HCT116 (cell line): ENCODE measurements at regions not wholly inside any gene's neighbourhood (a gene's known extent, or its start where the extent isn't known, plus 50 kb on each side); places are given as distances from the start of the nearest gene placed in this dataset.

Experiments used
- ATAC-seq: fragments of 200-7000 bp; cut with Tn5 transposase; 2 replicates; pipeline ENCODE4 v1.9.1; 2020; ENCODE audit warnings: mild to moderate bottlenecking, moderate library complexity
- BruUV-seq: library from RNA; stranded (reverse); fragments of 400-500 nt; replicated peaks from 2 replicates; lab custom pipeline; 2021; lab: Mats Ljungman, UMichigan
- CTCF ChIA-PET: fragments of 300-600 bp; sonication (Branson Sonifier 250); formaldehyde crosslinking; loops from one replicate; lab custom pipeline; 2021; ENCODE audit warnings: antibody characterized with exemption; lab: Charles Lee
- POLR2A ChIA-PET: fragments of 300-600, 350-600 bp; sonication (Branson Sonifier 250); formaldehyde crosslinking; loops from one replicate; lab custom pipeline; 2021; ENCODE audit warnings: antibody characterized with exemption; lab: Charles Lee
- RAD21 ChIA-PET, 2 experiments: fragments of 300-600 bp; sonication (Branson Sonifier 250); formaldehyde crosslinking; loops; one replicate each; lab custom pipeline; 2023; ENCODE audit warnings: low total read pairs in 2 of 2; ENCODE audit not compliant: uncharacterized antibody in 2 of 2, unreplicated experiment in 2 of 2, low non-redundant PET in 1 of 2; lab: Charles Lee
- DNase-seq: peaks from one replicate; pipeline ENCODE4 v3.0.0-alpha.2; 2010; ENCODE audit warnings: low read depth, low spot score
- H2AFZ ChIP-seq: fragments of 200-600 bp; shearing (Covaris generic), sonication (generic); 2 replicates; pipeline ENCODE4 v1.6.1; 2017; ENCODE audit warnings: low read depth, mixed run types, mixed read lengths, antibody characterized with exemption, low read length; ENCODE audit not compliant: poor library complexity, severe bottlenecking
- H3K27ac ChIP-seq: 2 replicates; pipeline ENCODE4 v1.5.1; 2012; ENCODE audit warnings: low read depth, low read length
- H3K27me3 ChIP-seq: fragments of 200-600 bp; sonication (generic); 2 replicates; pipeline ENCODE4 v1.6.1; 2016; ENCODE audit warnings: mixed run types, low read length, mixed read lengths; ENCODE audit not compliant: insufficient read depth
- H3K36me3 ChIP-seq, 2 experiments: fragments of 200-500 bp in 1 of 2; fragments of 200-600 bp in 1 of 2; sonication (Bioruptor generic) in 1 of 2; sonication (generic) in 1 of 2; 2 replicates each; pipeline versions ENCODE4 v1.5.1 to v1.6.1; 2014 to 2016; ENCODE audit warnings: low read length in 2 of 2, inconsistent platforms in 1 of 2, mixed read lengths in 1 of 2, mixed run types in 1 of 2; ENCODE audit not compliant: insufficient read depth in 2 of 2, control insufficient read depth in 1 of 2
- H3K4me1 ChIP-seq, 2 experiments: fragments of 200-600 bp in 1 of 2; sonication (generic) in 1 of 2; 2 replicates each; pipeline versions ENCODE4 v1.5.1 to v1.6.1; 2012 to 2017; ENCODE audit warnings: low read length in 2 of 2, inconsistent platforms in 1 of 2, mild to moderate bottlenecking in 1 of 2, mixed read lengths in 1 of 2, mixed run types in 1 of 2, moderate library complexity in 1 of 2; ENCODE audit not compliant: insufficient read depth in 2 of 2, control insufficient read depth in 1 of 2
- H3K4me2 ChIP-seq: fragments of 200-600 bp; sonication (generic); 2 replicates; pipeline ENCODE4 v1.6.1; 2017; ENCODE audit warnings: mixed run types, low read length, mixed read lengths
- H3K4me3 ChIP-seq, 2 experiments: fragments of 200-600 bp in 1 of 2; sonication (generic) in 1 of 2; replicated peaks in 1 of 2; 2 replicates each; pipeline ENCODE4 v1.5.1; 2011 to 2016; ENCODE audit warnings: low read length in 2 of 2, control low read depth in 1 of 2, low read depth in 1 of 2, mild to moderate bottlenecking in 1 of 2, mixed read lengths in 1 of 2, mixed run types in 1 of 2
- H3K79me2 ChIP-seq: fragments of 200-600 bp; sonication (generic); 2 replicates; pipeline ENCODE4 v1.6.1; 2017; ENCODE audit warnings: mild to moderate bottlenecking, mixed run types, low read length, moderate library complexity, mixed read lengths; ENCODE audit not compliant: insufficient read depth
- H3K9ac ChIP-seq: fragments of 200-600 bp; sonication (generic); 2 replicates; pipeline ENCODE4 v1.6.1; 2016; ENCODE audit warnings: low read length, mixed read lengths
- H3K9me2 ChIP-seq: fragments of 200-600 bp; sonication (generic), shearing (Covaris generic); 2 replicates; pipeline ENCODE4 v1.6.1; 2017; ENCODE audit warnings: mixed run types, mild to moderate bottlenecking, moderate library complexity; ENCODE audit not compliant: insufficient read depth
- H3K9me3 ChIP-seq, 2 experiments: fragments of 200-500 bp in 1 of 2; fragments of 200-600 bp in 1 of 2; sonication (Bioruptor generic) in 1 of 2; sonication (generic) in 1 of 2; 2 replicates each; pipeline ENCODE4 v1.6.1; 2014 to 2017; ENCODE audit warnings: low read length in 2 of 2, mixed read lengths in 2 of 2, inconsistent platforms in 1 of 2, low read depth in 1 of 2, mild to moderate bottlenecking in 1 of 2, mixed run types in 1 of 2, moderate library complexity in 1 of 2; ENCODE audit not compliant: control insufficient read depth in 1 of 2, insufficient read depth in 1 of 2
- H4K20me1 ChIP-seq: fragments of 200-600 bp; sonication (generic), shearing (Covaris generic); 2 replicates; pipeline ENCODE4 v1.6.1; 2017; ENCODE audit warnings: mixed run types, mild to moderate bottlenecking, moderate library complexity; ENCODE audit not compliant: insufficient read depth
- CEBPB ChIP-seq: IDR thresholded peaks from 2 replicates; pipeline ENCODE4 v1.6.1; 2012; ENCODE audit warnings: low read depth
- POLR2AphosphoS5 ChIP-seq: IDR thresholded peaks from 2 replicates; pipeline ENCODE4 v1.6.1; 2011; ENCODE audit warnings: mild to moderate bottlenecking, low read depth, low read length, moderate library complexity
- REST ChIP-seq: IDR thresholded peaks from 2 replicates; pipeline ENCODE4 v1.6.1; 2012; ENCODE audit warnings: low read depth
- TCF7L2 ChIP-seq: IDR thresholded peaks from 2 replicates; pipeline ENCODE4 v1.7.0; 2011; ENCODE audit warnings: borderline replicate concordance, inconsistent platforms; ENCODE audit not compliant: insufficient read depth, insufficient read length; ENCODE audit errors: extremely low read depth
- YY1 ChIP-seq: IDR thresholded peaks from 2 replicates; pipeline ENCODE4 v1.6.1; 2011; ENCODE audit warnings: low read length, low read depth, moderate library complexity, mild to moderate bottlenecking; ENCODE audit not compliant: insufficient replicate concordance; ENCODE audit errors: extremely low read depth
- intact Hi-C: fragments of 100-400 bp; cut with micrococcal nuclease; formaldehyde crosslinking; loops from 2 replicates; pipeline ENCODE4 v1.10.0; 2022

DNA sequence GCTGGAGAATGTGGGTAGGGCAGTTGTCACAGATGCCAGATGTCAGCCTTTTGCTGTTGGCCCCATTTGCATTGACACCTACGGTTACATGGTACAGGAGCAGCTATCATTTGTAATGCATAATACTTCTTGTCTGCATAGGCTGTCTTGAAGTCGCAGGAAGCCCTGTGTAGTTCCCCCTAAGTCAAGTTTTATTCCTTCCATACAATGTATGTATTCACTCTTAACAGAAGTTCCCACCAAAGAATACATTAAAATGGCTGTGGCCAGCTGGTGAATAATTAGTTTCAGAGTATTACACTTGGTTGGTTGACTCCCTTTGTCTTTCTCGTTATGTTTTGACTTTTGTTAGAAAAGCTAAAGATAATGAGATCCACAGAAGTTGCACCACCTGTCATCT, 1169.0 kb downstream of the REEP3 start:
- H3K4me3 ChIP-seq, result no peak overlapping the region
- ATAC-seq, result no peak

More for the DNA sequence above, 1169.0 kb downstream of the REEP3 start:
- TF ChIP-seq YY1 (no peak), CEBPB (no peak), REST (no peak), TCF7L2 (no peak), POLR2AphosphoS5 (no peak)
- Histone ChIP-seq H3K4me1 (no peaks in the 10 kb centered on the region), H4K20me1 (no peaks in the 10 kb centered on the region), H3K9ac (no peak overlapping the region), H3K79me2 (no peaks in the 10 kb centered on the region), H3K4me2 (no peak overlapping the region), H3K9me2 (no peaks in the 10 kb centered on the region), H3K9me3 (no peaks in the 10 kb centered on the region), H3K36me3 (no peaks in the 10 kb centered on the region), H3K27ac (no peak overlapping the region), H3K27me3 (no peaks in the 10 kb centered on the region), H2AFZ (no peak overlapping the region)
- ChIA-PET RAD21 (no interaction called here), CTCF (no interaction called here), POLR2A (no interaction called here)
- intact Hi-C loops, result no loop called here
- DNase-seq, result no peak
- BruUV-seq, result no TSS peak
